Thoracic aorta (tissue), 2 donors: ENCODE measurements at regions not wholly inside any gene's neighbourhood (a gene's known extent, or its start where the extent isn't known, plus 50 kb on each side); places are given as distances from the start of the nearest gene placed in this dataset.

ENCODE experiments used
- ATAC-seq: fragments of 150-250 bp; one replicate; pipeline ENCODE4 v1.8.0; 2017; ENCODE audit warnings: low read depth; ENCODE audit not compliant: insufficient number of reproducible peaks, low FRiP score
- DNase-seq: peaks from one replicate; pipeline ENCODE4 v3.0.0-alpha.2; 2020; ENCODE audit warnings: low spot score
- H3K27ac ChIP-seq, 2 donors: fragments of 200-600 bp; sonication (generic); 1 replicate in 1 of 2; 2 replicates in 1 of 2; pipeline ENCODE4 v1.5.1; 2016; ENCODE audit warnings: mild to moderate bottlenecking in 2 of 2, moderate library complexity in 2 of 2
- H3K27me3 ChIP-seq: fragments of 200-600 bp; sonication (generic); replicated peaks from 2 replicates; pipeline ENCODE4 v1.6.0; 2016; ENCODE audit warnings: mild to moderate bottlenecking; ENCODE audit not compliant: insufficient read depth
- H3K36me3 ChIP-seq: fragments of 200-600 bp; sonication (generic); one replicate; pipeline ENCODE4 v1.5.1; 2016
- H3K4me1 ChIP-seq, 2 donors: fragments of 200-600 bp; sonication (generic); 1 replicate in 1 of 2; 2 replicates in 1 of 2; pipeline versions ENCODE4 v1.5.1 to v1.6.0; 2016; ENCODE audit warnings: low read depth in 2 of 2, mild to moderate bottlenecking in 1 of 2; ENCODE audit not compliant: control insufficient read depth in 1 of 2
- H3K4me3 ChIP-seq: fragments of 200-600 bp; sonication (generic); 2 replicates; pipeline ENCODE4 v1.5.1; 2016; ENCODE audit warnings: mild to moderate bottlenecking
- H3K9me3 ChIP-seq: fragments of 200-600 bp; sonication (generic); 2 replicates; pipeline ENCODE4 v1.5.1; 2016
- TF ChIP-seq, protein P1 (sequence below): fragments of 200-600 bp; sonication (generic); IDR thresholded peaks from one replicate; pipeline ENCODE4 v1.5.1; 2019; ENCODE audit warnings: antibody characterized with exemption

DNA sequence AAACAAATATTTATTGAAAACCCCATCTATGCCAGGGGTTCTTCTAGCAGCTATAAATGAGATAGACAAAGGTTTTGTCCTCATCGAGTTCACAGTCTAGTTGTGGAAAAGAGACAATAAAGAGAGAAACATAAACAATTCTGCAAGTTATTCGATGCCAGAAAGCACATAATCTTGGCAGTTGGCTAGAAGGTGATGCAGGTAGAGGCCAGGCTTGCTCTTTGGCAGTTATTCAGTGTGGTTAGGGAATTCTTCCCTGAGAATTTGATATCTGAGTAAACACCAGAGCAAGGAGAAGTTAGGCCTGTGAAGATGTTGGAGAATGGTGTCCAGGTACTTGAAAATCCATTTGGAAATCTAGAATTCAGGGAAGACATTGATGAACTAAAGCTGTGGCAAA lies 547.4 kb downstream of the SLC4A3 start:
- ATAC-seq (no peak), DNase-seq (no peak)
- TF ChIP-seq, protein P1, sequence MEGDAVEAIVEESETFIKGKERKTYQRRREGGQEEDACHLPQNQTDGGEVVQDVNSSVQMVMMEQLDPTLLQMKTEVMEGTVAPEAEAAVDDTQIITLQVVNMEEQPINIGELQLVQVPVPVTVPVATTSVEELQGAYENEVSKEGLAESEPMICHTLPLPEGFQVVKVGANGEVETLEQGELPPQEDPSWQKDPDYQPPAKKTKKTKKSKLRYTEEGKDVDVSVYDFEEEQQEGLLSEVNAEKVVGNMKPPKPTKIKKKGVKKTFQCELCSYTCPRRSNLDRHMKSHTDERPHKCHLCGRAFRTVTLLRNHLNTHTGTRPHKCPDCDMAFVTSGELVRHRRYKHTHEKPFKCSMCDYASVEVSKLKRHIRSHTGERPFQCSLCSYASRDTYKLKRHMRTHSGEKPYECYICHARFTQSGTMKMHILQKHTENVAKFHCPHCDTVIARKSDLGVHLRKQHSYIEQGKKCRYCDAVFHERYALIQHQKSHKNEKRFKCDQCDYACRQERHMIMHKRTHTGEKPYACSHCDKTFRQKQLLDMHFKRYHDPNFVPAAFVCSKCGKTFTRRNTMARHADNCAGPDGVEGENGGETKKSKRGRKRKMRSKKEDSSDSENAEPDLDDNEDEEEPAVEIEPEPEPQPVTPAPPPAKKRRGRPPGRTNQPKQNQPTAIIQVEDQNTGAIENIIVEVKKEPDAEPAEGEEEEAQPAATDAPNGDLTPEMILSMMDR, result no peak
- no peaks in the 10 kb centered on the region for H3K27me3 ChIP-seq
- no peak overlapping the region for H3K27ac ChIP-seq
- H3K9me3 ChIP-seq, result no peaks in the 10 kb centered on the region
- no peaks in the 10 kb centered on the region for H3K36me3 ChIP-seq
- no peak overlapping the region for H3K4me3 ChIP-seq
- no peaks in the 10 kb centered on the region for H3K4me1 ChIP-seq

GRCh38 chr2:220175967-220176366 lies 548.5 kb downstream of the SLC4A3 start:
- Histone ChIP-seq H3K4me3 (no peak overlapping the region), H3K9me3 (no peaks in the 10 kb centered on the region), H3K27me3 (no peaks in the 10 kb centered on the region), H3K36me3 (no peaks in the 10 kb centered on the region), H3K4me1 (no peaks in the 10 kb centered on the region), H3K27ac (no peak overlapping the region)
- no peak for DNase-seq
- ATAC-seq, result no peak
- TF ChIP-seq, protein P1, result no peak

DNA sequence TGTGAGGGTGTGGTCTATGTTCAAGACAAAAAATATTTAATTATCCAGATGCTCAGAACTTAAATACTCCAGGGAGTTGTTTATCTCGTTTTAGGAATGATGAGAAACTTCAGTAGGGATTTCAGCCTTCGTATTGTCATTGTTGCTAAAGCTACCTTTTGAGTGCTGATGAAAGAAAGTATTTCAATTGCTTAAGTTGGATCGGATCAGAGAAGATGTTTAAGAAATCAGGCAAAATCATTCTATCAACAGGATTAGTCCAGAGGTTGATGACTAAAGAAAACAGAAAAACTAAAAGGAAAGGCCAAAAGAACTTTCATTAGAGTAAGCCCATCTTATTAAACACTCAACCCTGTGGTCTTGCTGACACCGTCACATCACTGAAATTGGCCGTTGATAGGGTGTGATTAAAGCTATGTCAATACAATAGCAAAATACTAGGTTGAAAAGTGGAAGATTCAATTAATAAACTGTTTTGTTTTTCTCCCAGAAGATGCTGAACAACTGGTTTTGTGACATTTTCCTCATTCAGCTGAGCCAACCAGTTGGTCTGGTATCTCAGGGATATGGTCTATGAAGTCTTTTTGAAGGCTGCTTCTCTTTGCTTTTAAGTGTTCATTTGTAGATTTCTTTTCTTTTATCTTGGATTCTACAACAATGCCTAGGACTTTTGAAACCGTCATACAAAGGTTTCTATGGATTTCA lies 551.7 kb downstream of the SLC4A3 start:
- H3K9me3 ChIP-seq, result no peaks in the 10 kb centered on the region
- no peaks in the 10 kb centered on the region for H3K36me3 ChIP-seq
- no peak overlapping the region for H3K27ac ChIP-seq
- H3K4me3 ChIP-seq, result no peak overlapping the region
- TF ChIP-seq, protein P1, result no peak
- no peak for DNase-seq
- H3K4me1 ChIP-seq, result no peaks in the 10 kb centered on the region
- no peaks in the 10 kb centered on the region for H3K27me3 ChIP-seq
- no peak for ATAC-seq

DNA sequence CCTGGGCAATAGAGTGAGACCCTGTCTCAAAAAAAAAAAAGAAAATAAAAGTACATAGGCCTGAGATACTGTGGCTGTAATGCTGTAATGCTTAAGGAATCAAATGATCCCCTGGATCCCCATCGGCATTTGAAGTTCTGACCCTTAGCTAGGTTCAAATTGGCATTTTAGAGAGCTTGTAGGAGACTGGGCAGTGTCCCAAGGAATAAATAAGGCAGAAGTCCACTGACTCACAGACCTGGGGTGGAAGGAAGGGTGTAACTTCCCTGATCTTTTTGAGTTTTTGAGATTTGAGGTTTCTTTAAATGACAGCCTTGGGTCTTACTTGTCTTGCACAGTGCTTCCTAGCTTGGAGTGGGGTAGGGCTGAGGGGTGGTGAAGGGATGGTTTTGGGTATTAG lies 553.7 kb downstream of the SLC4A3 start:
- no peak for ATAC-seq
- no peaks in the 10 kb centered on the region for H3K4me1 ChIP-seq

DNA sequence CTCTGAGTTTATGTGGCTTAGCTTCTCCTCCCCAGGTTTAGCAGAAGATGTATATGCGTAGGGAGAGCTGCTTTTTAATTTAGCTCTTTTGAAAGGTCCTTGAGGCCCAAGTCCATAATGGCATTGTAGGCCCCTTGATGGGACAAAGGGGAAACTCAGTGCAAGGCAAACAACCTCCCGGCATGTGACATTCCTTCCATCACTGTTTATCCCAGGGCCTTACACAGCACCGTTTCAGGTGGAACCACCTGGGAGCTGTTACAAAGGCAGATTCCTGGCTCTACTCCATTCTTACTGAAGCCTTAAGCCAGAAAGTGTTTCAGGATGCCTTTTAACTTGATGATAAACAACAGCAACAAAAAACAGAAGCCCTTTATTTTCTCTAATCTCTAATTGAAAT lies 555.4 kb downstream of the SLC4A3 start:
- Histone ChIP-seq H3K36me3 (no peaks in the 10 kb centered on the region), H3K4me3 (no peak overlapping the region), H3K4me1 (no peaks in the 10 kb centered on the region), H3K27ac (no peak overlapping the region), H3K27me3 (no peaks in the 10 kb centered on the region), H3K9me3 (no peaks in the 10 kb centered on the region)
- TF ChIP-seq, protein P1, result no peak
- ATAC-seq, result no peak
- no peak for DNase-seq

More for the DNA sequence above, 553.7 kb downstream of the SLC4A3 start:
- Histone ChIP-seq H3K27ac (no peak overlapping the region), H3K27me3 (no peaks in the 10 kb centered on the region), H3K4me3 (no peak overlapping the region), H3K9me3 (no peaks in the 10 kb centered on the region), H3K36me3 (no peaks in the 10 kb centered on the region)
- no peak for DNase-seq
- TF ChIP-seq, protein P1, result no peak
